Small intestine (tissue), 7 donors: ENCODE measurements at regions not wholly inside any gene's neighbourhood (a gene's known extent, or its start where the extent isn't known, plus 50 kb on each side); places are given as distances from the start of the nearest gene placed in this dataset.
"Not testable (repeated sequence)": the region's sequence is repeated elsewhere in the genome, so short reads cannot be mapped to it uniquely, and the experiment has no call there.

Experiments used
- DNase-seq, 2 donors: peaks; one replicate each; pipeline versions ENCODE4 v3.0.0 to v3.0.0-alpha.2; 2013
- FAIRE-seq: peaks from 2 replicates; lab custom pipeline; 2012; peaks lifted over from hg19 to GRCh38; lab: Jason Lieb, UNC
- H3K27ac ChIP-seq, 3 donors: one replicate each; pipeline ENCODE4 v1.5.1; 2013; ENCODE audit warnings: low read length in 2 of 3, mild to moderate bottlenecking in 2 of 3, control low read depth in 1 of 3, inconsistent platforms in 1 of 3, low read depth in 1 of 3, moderate library complexity in 1 of 3
- H3K27me3 ChIP-seq, 3 donors: one replicate each; pipeline ENCODE4 v1.6.1; 2013; ENCODE audit warnings: low read length in 3 of 3, inconsistent platforms in 1 of 3; ENCODE audit not compliant: control insufficient read depth in 3 of 3, insufficient read depth in 3 of 3
- H3K36me3 ChIP-seq, 3 donors: one replicate each; pipeline ENCODE4 v1.6.1; 2013; ENCODE audit warnings: low read length in 3 of 3, inconsistent platforms in 1 of 3, low read depth in 1 of 3, mild to moderate bottlenecking in 1 of 3, moderate library complexity in 1 of 3; ENCODE audit not compliant: control insufficient read depth in 3 of 3, insufficient read depth in 2 of 3
- H3K4me1 ChIP-seq, 3 donors: one replicate each; pipeline ENCODE4 v1.6.1; 2013; ENCODE audit warnings: low read length in 2 of 3, inconsistent platforms in 1 of 3, low read depth in 1 of 3, mild to moderate bottlenecking in 1 of 3, moderate library complexity in 1 of 3; ENCODE audit not compliant: control insufficient read depth in 3 of 3, insufficient read depth in 2 of 3
- H3K4me3 ChIP-seq, 3 donors: one replicate each; pipeline ENCODE4 v1.5.1; 2013; ENCODE audit warnings: low read length in 3 of 3, control low read depth in 1 of 3, inconsistent platforms in 1 of 3, low read depth in 1 of 3, mild to moderate bottlenecking in 1 of 3, moderate library complexity in 1 of 3
- H3K9me3 ChIP-seq, 2 donors: one replicate each; pipeline ENCODE4 v1.6.1; 2013; ENCODE audit warnings: low read depth in 1 of 2, low read length in 1 of 2; ENCODE audit not compliant: control insufficient read depth in 2 of 2, insufficient read depth in 1 of 2
- WGBS, 3 donors: extraction: QIAGEN DNeasy Blood & Tissue Kit; methylation state at CpG; one replicate each; pipeline ENCODE4 v1.1.7; 2013; 5-methylcytosine and 5-hydroxymethylcytosine counted together
- donor health status: healthy with polysubstance abuse.
- donor health status: control.
- donor health status: control.
- donor health status: Bipolar disorder and iron deficiency.
- donor health status: healthy.

- H3K4me3 ChIP-seq = no peak overlapping the region
- FAIRE-seq (no peak), DNase-seq (peak in 1 of 2 donors; percentile 16)
- H3K27ac ChIP-seq = no peak overlapping the region
- no peaks in the 10 kb centered on the region for H3K27me3 ChIP-seq
- H3K9me3 ChIP-seq = peaks cover 0 to 10% of the 10 kb centered on the region in 2 donors
- peaks cover 0 to 3% (median 3%) of the 10 kb centered on the region in 3 donors for H3K4me1 ChIP-seq
- H3K36me3 ChIP-seq = no peaks in the 10 kb centered on the region
Observed at GRCh38 chr2:138421971-138422335, 79.6 kb upstream of the SPOPL start.

- no peak for FAIRE-seq
- H3K36me3 ChIP-seq = no peaks in the 10 kb centered on the region
- H3K27me3 ChIP-seq = no peaks in the 10 kb centered on the region
- H3K4me1 ChIP-seq = peaks cover 0 to 3% (median 3%) of the 10 kb centered on the region in 3 donors
- WGBS, 3 donors = 68 to 84% (median 72%) methylated on average over 2 of the region's 2 CpGs
- DNase-seq = peak in 1 of 2 donors; percentile 5
- H3K27ac ChIP-seq = no peak overlapping the region
- H3K9me3 ChIP-seq = peaks cover 0 to 10% of the 10 kb centered on the region in 2 donors
- H3K4me3 ChIP-seq = no peak overlapping the region
Observed at GRCh38 chr2:138423198-138423597, 78.4 kb upstream of the SPOPL start.

- Histone ChIP-seq H3K27me3 (no peaks in the 10 kb centered on the region), H3K27ac (no peak overlapping the region), H3K4me3 (no peak overlapping the region), H3K36me3 (no peaks in the 10 kb centered on the region), H3K9me3 (peaks cover 0 to 10% of the 10 kb centered on the region in 2 donors), H3K4me1 (peaks cover 0 to 3% (median 3%) of the 10 kb centered on the region in 3 donors)
- FAIRE-seq (no peak), DNase-seq (peak in 1 of 2 donors; percentile 16)
- 77 to 94% (median 81%) methylated on average over 1 of the region's 1 CpG for WGBS, 3 donors
Observed at GRCh38 chr2:138423745-138424144, 77.8 kb upstream of the SPOPL start.

- WGBS, 3 donors = 91 to 93% (median 92%) methylated on average over 4 of the region's 4 CpGs
- Histone ChIP-seq H3K4me3 (no peak overlapping the region), H3K36me3 (no peaks in the 10 kb centered on the region), H3K27ac (no peak overlapping the region), H3K4me1 (peaks cover 0 to 3% (median 3%) of the 10 kb centered on the region in 3 donors), H3K27me3 (no peaks in the 10 kb centered on the region), H3K9me3 (peaks cover 0 to 10% of the 10 kb centered on the region in 2 donors)
- FAIRE-seq = no peak
- DNase-seq = no peak
Observed at GRCh38 chr2:138424436-138425140, 77.0 kb upstream of the SPOPL start.

GRCh38 chr2:138426116-138426515, 75.5 kb upstream of the SPOPL start:
- H3K4me3 ChIP-seq, DNase-seq, H3K36me3 ChIP-seq, H3K4me1 ChIP-seq, H3K27ac ChIP-seq, H3K27me3 ChIP-seq, FAIRE-seq: not testable (repeated sequence)
- WGBS, 3 donors = 82 to 89% (median 87%) methylated on average over 5 of the region's 5 CpGs
- peaks cover 0 to 10% of the 10 kb centered on the region in 2 donors for H3K9me3 ChIP-seq

GRCh38 chr2:138428710-138429440, 72.7 kb upstream of the SPOPL start:
- 83 to 88% (median 83%) methylated on average over 4 of the region's 4 CpGs for WGBS, 3 donors

GRCh38 chr2:138430181-138430580, 71.4 kb upstream of the SPOPL start:
- peaks cover 0 to 10% of the 10 kb centered on the region in 2 donors for H3K9me3 ChIP-seq
- no peak for FAIRE-seq
- H3K4me3 ChIP-seq = no peak overlapping the region
- 60 to 65% (median 63%) methylated on average over 3 of the region's 3 CpGs for WGBS, 3 donors
- no peak overlapping the region for H3K27ac ChIP-seq
- no peaks in the 10 kb centered on the region for H3K27me3 ChIP-seq
- H3K4me1 ChIP-seq = peaks cover 0 to 11% (median 0%) of the 10 kb centered on the region in 3 donors
- no peaks in the 10 kb centered on the region for H3K36me3 ChIP-seq
- DNase-seq = no peak

More at GRCh38 chr2:138428710-138429440, 72.7 kb upstream of the SPOPL start:
- no peak overlapping the region for H3K27ac ChIP-seq
- H3K27me3 ChIP-seq = no peaks in the 10 kb centered on the region
- DNase-seq = no peak
- H3K36me3 ChIP-seq = no peaks in the 10 kb centered on the region
- no peak for FAIRE-seq
- peaks cover 0 to 2% (median 0%) of the 10 kb centered on the region in 3 donors for H3K4me1 ChIP-seq
- no peak overlapping the region for H3K4me3 ChIP-seq
- H3K9me3 ChIP-seq = peaks cover 0 to 10% of the 10 kb centered on the region in 2 donors

- Histone ChIP-seq H3K9me3 (no peaks in the 10 kb centered on the region), H3K27ac (no peak overlapping the region), H3K4me3 (no peak overlapping the region), H3K36me3 (no peaks in the 10 kb centered on the region), H3K4me1 (peaks cover 0 to 11% (median 2%) of the 10 kb centered on the region in 3 donors), H3K27me3 (no peaks in the 10 kb centered on the region)
- DNase-seq (no peak), FAIRE-seq (no peak)
- 62 to 71% (median 68%) methylated on average over 2 of the region's 2 CpGs for WGBS, 3 donors
Observed at GRCh38 chr2:138432971-138433370, 68.6 kb upstream of the SPOPL start.
